K562 (cell line): ENCODE measurements at regions not wholly inside any gene's neighbourhood (a gene's known extent, or its start where the extent isn't known, plus 50 kb on each side); places are given as distances from the start of the nearest gene placed in this dataset.

ENCODE experiments used
- ADNP ChIP-seq: fragments of 200-800 bp; sonication (Bioruptor generic); IDR thresholded peaks from 2 replicates; pipeline ENCODE4 v1.6.1; 2016; ENCODE audit warnings: missing genetic modification characterization, missing compliant biosample characterization
- BCLAF1 ChIP-seq, 2 experiments: fragments of 450-650 bp in 1 of 2; IDR thresholded peaks; 2 replicates each; pipeline ENCODE4 v1.6.1; 2011 to 2017; ENCODE audit warnings: low read depth in 2 of 2, antibody characterized with exemption in 1 of 2, borderline replicate concordance in 1 of 2, low read length in 1 of 2, mild to moderate bottlenecking in 1 of 2, mixed read lengths in 1 of 2; ENCODE audit not compliant: control insufficient read depth in 1 of 2
- BRD4 ChIP-seq: fragments of 200-600 bp; sonication (generic); IDR thresholded peaks from 2 replicates; pipeline ENCODE4 v1.6.1; 2017; ENCODE audit warnings: inconsistent platforms
- BRF1 ChIP-seq: IDR thresholded peaks from 3 replicates; pipeline ENCODE4 v1.6.1; 2011; ENCODE audit warnings: borderline replicate concordance, mild to moderate bottlenecking; ENCODE audit not compliant: insufficient read length; ENCODE audit errors: extremely low read depth
- CBX1 ChIP-seq: sonication (generic); IDR thresholded peaks from 2 replicates; pipeline ENCODE4 v1.6.1; 2016; ENCODE audit warnings: antibody characterized with exemption, low read depth, mild to moderate bottlenecking
- CBX8 ChIP-seq: fragments of 200-600 bp; sonication (generic); IDR thresholded peaks from 2 replicates; pipeline ENCODE4 v1.6.1; 2012; ENCODE audit warnings: borderline replicate concordance, mixed run types, low read depth, mild to moderate bottlenecking, moderate library complexity, mixed read lengths, low read length, control low read depth, inconsistent platforms; ENCODE audit not compliant: poor library complexity, severe bottlenecking; ENCODE audit errors: extremely low read depth
- CEBPG ChIP-seq, 3 experiments: fragments of 200-800 bp in 1 of 3; sonication (Bioruptor generic) in 1 of 3; sonication (generic) in 1 of 3; formaldehyde crosslinking in 1 of 3; IDR thresholded peaks in 2 of 3; conservative IDR thresholded peaks in 1 of 3; 2 replicates each; pipeline versions ENCODE4 v1.6.1 to v1.8.0; 2016 to 2022; ENCODE audit warnings: missing compliant biosample characterization in 2 of 3, missing genetic modification characterization in 2 of 3, mild to moderate bottlenecking in 1 of 3, missing genetic modification reagents in 1 of 3
- SMARCA5 ChIP-seq: fragments of 450-650 bp; IDR thresholded peaks from 2 replicates; pipeline ENCODE4 v1.6.1; 2016
- ZBTB5 ChIP-seq: fragments of 450-650 bp; IDR thresholded peaks from 2 replicates; pipeline ENCODE4 v1.6.1; 2017; ENCODE audit warnings: antibody characterized with exemption

- TF ChIP-seq BCLAF1 (IDR thresholded peaks at IDR 0.05; ENCODE audit: borderline replicate concordance in 1 of 2, control insufficient read depth in 1 of 2, low read depth in 2 of 2, low read length in 1 of 2) = no peak
- TF ChIP-seq CBX8 = no peak
- no peak for TF ChIP-seq CEBPG (CRISPR knock-in tag; IDR thresholded peaks at IDR 0.05)
- no peak for TF ChIP-seq CEBPG (tag; conservative IDR thresholded peaks at IDR 0.05 in 1 of 2, IDR thresholded peaks at IDR 0.05 in 1 of 2)
- no peak for TF ChIP-seq CBX1
- no peak for TF ChIP-seq ADNP (tag)
- TF ChIP-seq SMARCA5 = no peak
- no peak for TF ChIP-seq BRF1
- no peak for TF ChIP-seq BRD4
- no peak for TF ChIP-seq ZBTB5
Observed at GRCh38 chr17:34071886-34072420, 183.1 kb upstream of the CCL2 start (continued).
